ENCODE measurements at regions not wholly inside any gene's neighbourhood (a gene's known extent, or its start where the extent isn't known, plus 50 kb on each side); places are given as distances from the start of the nearest gene placed in this dataset.

GRCh38 chr21:16195538-16195910 lies 465.7 kb downstream of the USP25 start:
- TF ChIP-seq CTCF (IDR thresholded peaks at IDR 0.05) (no peak), POLR2A (IDR thresholded peaks at IDR 0.05) (no peak)
